ENCODE measurements at regions not wholly inside any gene's neighbourhood (a gene's known extent, or its start where the extent isn't known, plus 50 kb on each side); places are given as distances from the start of the nearest gene placed in this dataset.

GRCh38 chr3:139762302-139762701 lies 84.5 kb upstream of the NMNAT3 start:
- TF ChIP-seq EP300 (IDR thresholded peaks at IDR 0.05) (no peak), CTCF (IDR thresholded peaks at IDR 0.05) (no peak)
